ENCODE measurements at regions not wholly inside any gene's neighbourhood (a gene's known extent, or its start where the extent isn't known, plus 50 kb on each side); places are given as distances from the start of the nearest gene placed in this dataset.

GRCh38 chrX:114050075-114050796 lies 533.6 kb upstream of the HTR2C start:
- Histone ChIP-seq H3K4me3 (no peak overlapping the region), H3K9me1 (ENCODE audit: control insufficient read depth, insufficient read depth, low read length) (no peaks in the 10 kb centered on the region), H2AFZ (ENCODE audit: low read depth, low read length) (no peak overlapping the region), H3K4me2 (ENCODE audit: insufficient read depth, low read length) (no peak overlapping the region), H3K9ac (ENCODE audit: insufficient read depth in 1 of 2, low read depth in 2 of 2, low read length in 2 of 2) (no peak overlapping the region), H3K79me2 (ENCODE audit: control insufficient read depth, insufficient read depth, low read length) (peaks cover 81% of the 10 kb centered on the region), H3K4me1 (replicated peaks in 1 of 2; ENCODE audit: control insufficient read depth in 2 of 2, insufficient read depth in 2 of 2, low read length in 2 of 2) (peaks cover 0 to 18% of the 10 kb centered on the region in 2 experiments; a peak in 3 of 5 replicates), H4K20me1 (replicated peaks; ENCODE audit: control insufficient read depth, insufficient read depth, low read length) (no peaks in the 10 kb centered on the region), H3K27ac (ENCODE audit: extremely low read depth, low read depth, low read length) (no peak overlapping the region), H3K27me3 (ENCODE audit: control insufficient read depth in 2 of 2, insufficient read depth in 2 of 2, low read length in 2 of 2) (no peaks in the 10 kb centered on the region), H3K36me3 (ENCODE audit: control insufficient read depth, insufficient read depth, low read length) (peaks cover 37% of the 10 kb centered on the region), H3K9me3 (replicated peaks; ENCODE audit: control insufficient read depth, insufficient read depth, low read depth, low read length) (no peaks in the 10 kb centered on the region)
- WGBS (ENCODE audit: insufficient coverage, low coverage, missing lambda C conversion rate) = 50% methylated on average over 7 of the region's 7 CpGs
- FAIRE-seq (no peak), DNase-seq (ENCODE audit: extremely low read depth in 1 of 4, low spot score in 3 of 4) (no peak), ATAC-seq (no peak)
- ChIA-PET CTCF (ENCODE audit: low intra/inter-chr PET ratio) (no interaction called here), POLR2A (no interaction called here)
- in situ Hi-C loops (cut with MboI) (no loop called here), intact Hi-C loops (cut with micrococcal nuclease) (no loop called here)
- no TSS peak for BruUV-seq (replicated peaks)
- TF ChIP-seq IFI16 (CRISPR knock-in tag; IDR thresholded peaks at IDR 0.05) (no peak), TFAM (CRISPR knock-in tag; conservative IDR thresholded peaks at IDR 0.05) (no peak), ELF2 (CRISPR knock-in tag; IDR thresholded peaks at IDR 0.05) (no peak), THRA (IDR thresholded peaks at IDR 0.05) (no peak), TAF1 (IDR thresholded peaks at IDR 0.05; ENCODE audit: control insufficient read depth, extremely low read depth, insufficient read depth, low read length, severe bottlenecking) (no peak), CBFA2T2 (conservative IDR thresholded peaks at IDR 0.05) (peak; percentile 41), RAD51 (IDR thresholded peaks at IDR 0.05; ENCODE audit: borderline replicate concordance, low read depth) (peak; percentile 70; the same call in 1 of the 2 replicates), ATF3 (IDR thresholded peaks at IDR 0.05) (no peak), ATF3 (CRISPR knock-in tag; conservative IDR thresholded peaks at IDR 0.05) (no peak), TFE3 (CRISPR knock-in tag; IDR thresholded peaks at IDR 0.05) (peak; percentile 77), MYBL2 (IDR thresholded peaks at IDR 0.05; ENCODE audit: low read depth) (no peak), MYBL2 (CRISPR knock-in tag; IDR thresholded peaks at IDR 0.05; ENCODE audit: borderline replicate concordance) (no peak), TEAD1 (CRISPR knock-in tag; IDR thresholded peaks at IDR 0.05) (no peak), GATAD2B (IDR thresholded peaks at IDR 0.05; ENCODE audit: borderline replicate concordance) (no peak), MXI1 (IDR thresholded peaks at IDR 0.05; ENCODE audit: low read depth, low read length) (no peak), NELFE (IDR thresholded peaks at IDR 0.05; ENCODE audit: insufficient read depth, insufficient read length) (no peak), PREB (CRISPR knock-in tag; IDR thresholded peaks at IDR 0.05) (no peak)

Data from K562 (cell line).